GM12873 (cell line): ENCODE measurements at regions not wholly inside any gene's neighbourhood (a gene's known extent, or its start where the extent isn't known, plus 50 kb on each side); places are given as distances from the start of the nearest gene placed in this dataset.

Experiments
- TF ChIP-seq, protein P1 (sequence below): IDR thresholded peaks from 2 replicates; pipeline ENCODE4 v1.5.1; 2012; ENCODE audit warnings: low read depth, mild to moderate bottlenecking, moderate library complexity, low read length, control low read depth; ENCODE audit not compliant: insufficient read depth; ENCODE audit errors: missing control alignments

DNA sequence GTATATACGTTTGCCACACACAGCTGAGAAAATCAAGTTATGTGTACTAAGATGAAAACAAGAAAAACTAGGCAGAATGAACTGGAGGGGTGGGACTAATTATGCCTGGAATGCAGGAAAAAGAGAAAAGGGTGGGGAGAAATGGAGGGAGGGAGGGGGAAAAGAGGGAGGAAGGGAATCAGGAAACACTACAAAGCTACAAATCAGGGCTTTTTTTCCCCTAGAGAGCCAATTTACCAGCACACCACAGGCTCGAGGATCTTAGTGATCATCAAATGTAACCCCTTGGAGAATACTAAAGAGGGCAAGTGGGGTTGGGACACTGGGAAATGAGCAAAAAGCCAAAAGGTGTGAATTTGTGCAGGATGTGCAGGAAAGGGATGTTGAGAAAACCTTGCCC lies 451.9 kb downstream of the SMARCA1 start:
- TF ChIP-seq, protein P1, sequence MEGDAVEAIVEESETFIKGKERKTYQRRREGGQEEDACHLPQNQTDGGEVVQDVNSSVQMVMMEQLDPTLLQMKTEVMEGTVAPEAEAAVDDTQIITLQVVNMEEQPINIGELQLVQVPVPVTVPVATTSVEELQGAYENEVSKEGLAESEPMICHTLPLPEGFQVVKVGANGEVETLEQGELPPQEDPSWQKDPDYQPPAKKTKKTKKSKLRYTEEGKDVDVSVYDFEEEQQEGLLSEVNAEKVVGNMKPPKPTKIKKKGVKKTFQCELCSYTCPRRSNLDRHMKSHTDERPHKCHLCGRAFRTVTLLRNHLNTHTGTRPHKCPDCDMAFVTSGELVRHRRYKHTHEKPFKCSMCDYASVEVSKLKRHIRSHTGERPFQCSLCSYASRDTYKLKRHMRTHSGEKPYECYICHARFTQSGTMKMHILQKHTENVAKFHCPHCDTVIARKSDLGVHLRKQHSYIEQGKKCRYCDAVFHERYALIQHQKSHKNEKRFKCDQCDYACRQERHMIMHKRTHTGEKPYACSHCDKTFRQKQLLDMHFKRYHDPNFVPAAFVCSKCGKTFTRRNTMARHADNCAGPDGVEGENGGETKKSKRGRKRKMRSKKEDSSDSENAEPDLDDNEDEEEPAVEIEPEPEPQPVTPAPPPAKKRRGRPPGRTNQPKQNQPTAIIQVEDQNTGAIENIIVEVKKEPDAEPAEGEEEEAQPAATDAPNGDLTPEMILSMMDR = no peak

DNA sequence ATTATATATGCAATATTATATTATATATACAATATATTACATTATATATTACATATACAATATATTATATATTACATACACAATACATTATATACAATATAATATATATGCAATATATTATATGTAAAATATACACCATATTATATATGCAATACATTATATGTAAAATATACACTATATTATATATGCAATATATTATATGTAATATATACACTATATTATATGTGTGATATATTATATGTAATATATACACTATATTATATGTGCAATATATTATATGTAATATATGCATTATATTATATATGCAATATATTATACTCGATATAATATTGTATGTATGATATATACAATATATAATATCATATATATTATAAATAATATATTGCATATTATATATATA lies 457.4 kb downstream of the SMARCA1 start:
- TF ChIP-seq, protein P1 = no peak

DNA sequence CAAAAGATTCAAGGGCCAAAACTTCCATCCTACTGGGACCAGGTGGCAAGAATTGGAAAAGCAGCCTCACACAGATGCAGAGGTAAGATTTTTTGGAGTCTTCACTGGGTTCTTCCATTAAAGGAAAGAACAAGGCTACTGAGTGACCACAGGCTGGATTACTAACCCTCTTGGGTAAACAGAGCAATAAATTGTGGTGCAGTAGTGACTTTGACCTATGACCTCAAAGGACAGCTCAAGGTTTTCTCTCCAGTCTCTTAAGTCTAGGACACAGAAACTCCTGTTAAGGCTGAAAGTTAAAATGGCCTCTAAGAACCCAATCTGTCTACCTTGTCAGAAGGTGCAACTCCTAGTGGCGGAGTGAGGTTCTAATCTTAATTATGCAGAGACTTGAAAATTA lies 464.9 kb downstream of the SMARCA1 start:
- TF ChIP-seq, protein P1 = no peak

DNA sequence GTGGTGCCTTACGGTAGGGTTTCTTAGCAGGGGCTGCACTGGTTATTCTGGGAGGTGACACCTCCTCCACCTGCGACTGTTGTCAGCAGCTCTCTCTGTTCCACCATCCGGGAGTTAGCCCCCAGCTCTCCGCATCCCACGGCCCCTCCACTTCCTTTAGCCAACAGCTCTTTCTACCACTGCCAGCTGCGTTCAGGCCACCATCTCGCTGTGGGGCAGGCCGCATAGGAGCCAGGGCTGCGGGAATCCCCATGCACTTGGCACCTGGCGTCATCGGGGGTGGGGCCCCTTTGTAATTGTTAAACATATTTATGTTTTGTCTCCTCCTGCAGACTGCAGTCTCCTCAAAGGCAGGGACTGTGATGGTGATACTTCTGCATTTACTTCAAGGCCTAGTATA lies 480.2 kb downstream of the SMARCA1 start:
- TF ChIP-seq, protein P1 = no peak

DNA sequence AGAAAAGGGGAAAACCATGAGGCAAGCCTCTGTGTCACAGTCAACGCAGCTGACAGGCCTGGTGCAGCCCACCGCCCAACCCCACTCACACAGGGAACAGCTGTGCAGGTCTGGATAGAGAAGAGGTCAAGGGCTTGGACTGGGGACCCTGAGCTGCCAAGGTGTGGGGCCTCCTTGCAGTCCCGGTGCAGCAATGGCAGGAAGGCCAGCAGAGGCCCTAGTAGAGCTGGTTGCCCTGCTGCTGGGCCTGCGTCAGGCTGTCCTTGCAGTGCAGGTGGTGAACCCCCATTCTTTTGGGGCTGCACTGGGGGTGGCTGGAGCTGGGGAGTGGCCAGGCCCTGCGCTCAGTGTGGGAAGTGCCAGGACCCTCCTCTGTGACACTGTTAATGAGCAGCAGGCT lies 482.0 kb downstream of the SMARCA1 start:
- TF ChIP-seq, protein P1 = no peak

DNA sequence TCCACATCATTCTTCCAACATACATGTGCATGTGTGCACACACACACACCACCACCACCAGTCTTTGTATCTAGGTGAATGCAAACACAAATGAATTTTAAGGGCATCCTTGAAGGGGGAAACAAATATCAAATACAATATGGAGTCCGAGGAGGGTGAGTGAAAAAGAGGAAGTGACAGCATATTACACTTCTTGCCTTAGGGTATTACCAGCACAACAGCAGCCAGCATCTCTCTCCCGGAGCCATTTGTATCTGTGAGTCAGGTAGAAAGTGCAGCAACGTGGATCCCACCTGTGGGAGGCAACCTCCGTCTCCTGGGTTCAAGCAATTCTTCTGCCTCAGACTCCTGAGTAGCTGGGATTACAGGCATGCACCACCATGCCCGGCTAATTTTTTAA lies 483.2 kb downstream of the SMARCA1 start:
- TF ChIP-seq, protein P1 = no peak

DNA sequence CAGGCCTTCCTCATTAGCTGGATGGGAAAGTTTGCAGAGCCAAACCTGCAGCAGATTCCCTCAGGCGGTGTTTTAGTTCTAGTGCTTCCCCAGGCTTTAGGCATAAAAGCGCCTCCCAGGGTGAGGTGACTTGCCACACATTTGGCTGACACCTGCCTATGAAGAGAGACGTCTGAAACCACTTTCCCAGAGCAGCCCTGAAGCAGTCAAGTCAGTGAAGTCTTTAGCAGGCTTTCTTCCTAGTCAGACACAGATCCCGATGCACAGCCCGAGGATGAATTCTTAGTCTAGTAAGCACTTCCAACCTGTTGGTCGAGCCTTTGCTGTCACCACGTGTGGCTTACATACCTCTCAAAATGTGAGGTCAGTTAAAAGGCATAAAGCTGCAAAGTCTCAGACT lies 484.1 kb downstream of the SMARCA1 start:
- TF ChIP-seq, protein P1 = no peak

DNA sequence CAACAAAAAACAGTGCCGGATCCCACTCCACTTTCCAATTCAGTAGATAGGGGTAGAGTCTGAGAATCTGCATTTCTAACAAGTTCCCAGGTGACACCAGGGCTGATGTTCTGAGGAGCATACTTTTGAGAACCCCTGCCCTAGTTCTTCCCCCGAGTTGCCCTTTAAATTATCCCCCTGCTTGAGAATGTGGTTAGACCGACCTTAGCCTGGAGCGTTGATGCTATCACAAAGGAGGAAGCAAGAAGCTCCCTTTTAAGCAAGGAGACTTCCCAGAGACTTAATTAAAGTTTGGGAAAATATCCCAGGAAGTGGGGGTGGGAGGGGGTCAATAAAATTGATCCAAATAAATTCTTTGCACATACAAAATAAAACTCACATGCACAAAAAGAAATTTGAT lies 485.9 kb downstream of the SMARCA1 start:
- TF ChIP-seq, protein P1 = no peak
